HG03575 (cell line): ENCODE measurements at regions not wholly inside any gene's neighbourhood (a gene's known extent, or its start where the extent isn't known, plus 50 kb on each side); places are given as distances from the start of the nearest gene placed in this dataset.

Experiments used
- ATAC-seq: cut with Tn5 transposase; IDR thresholded peaks from one replicate; pipeline ENCODE4 v1.9.1; 2021; ENCODE audit not compliant: unreplicated experiment, insufficient number of reproducible peaks, low FRiP score; ENCODE audit errors: extremely low read depth

DNA sequence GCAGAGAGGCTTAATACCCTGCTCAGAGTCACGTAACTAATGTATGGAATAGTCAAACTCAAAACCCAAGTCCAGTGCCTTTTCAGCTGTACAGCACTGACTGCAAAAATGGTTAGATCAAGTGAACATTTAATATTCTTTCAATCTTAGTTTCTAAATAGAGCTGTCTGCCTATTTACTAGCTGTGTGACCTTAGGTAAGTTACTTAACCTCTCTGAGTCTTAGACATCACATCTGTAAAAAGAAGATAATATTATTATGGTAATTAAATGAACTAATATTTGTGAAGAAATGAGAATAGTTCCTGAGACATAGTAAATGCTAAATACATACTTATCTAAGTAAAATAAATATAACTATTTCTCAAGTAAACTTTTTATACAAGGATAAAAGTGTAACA lies 235.5 kb downstream of the SAMD5 start:
- no peak for ATAC-seq

DNA sequence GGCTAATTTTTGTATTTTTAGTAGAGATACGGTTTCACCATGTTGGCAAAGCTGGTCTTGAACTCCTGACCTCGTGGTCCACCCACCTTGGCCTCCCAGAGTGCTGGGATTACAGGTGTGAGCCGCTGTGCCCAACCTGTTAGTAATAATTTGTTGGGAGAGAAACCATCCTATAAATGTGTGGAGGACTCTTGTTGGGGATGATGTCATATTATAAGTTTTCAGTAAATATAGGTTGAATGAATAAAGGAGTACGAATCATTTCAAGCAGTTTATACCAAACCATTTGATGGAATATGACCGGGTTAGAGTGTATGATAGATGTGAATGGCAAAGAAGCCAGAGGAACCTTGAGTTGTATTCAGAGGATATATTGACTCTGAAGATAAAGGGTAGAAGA lies 240.8 kb downstream of the SAMD5 start:
- no peak for ATAC-seq

DNA sequence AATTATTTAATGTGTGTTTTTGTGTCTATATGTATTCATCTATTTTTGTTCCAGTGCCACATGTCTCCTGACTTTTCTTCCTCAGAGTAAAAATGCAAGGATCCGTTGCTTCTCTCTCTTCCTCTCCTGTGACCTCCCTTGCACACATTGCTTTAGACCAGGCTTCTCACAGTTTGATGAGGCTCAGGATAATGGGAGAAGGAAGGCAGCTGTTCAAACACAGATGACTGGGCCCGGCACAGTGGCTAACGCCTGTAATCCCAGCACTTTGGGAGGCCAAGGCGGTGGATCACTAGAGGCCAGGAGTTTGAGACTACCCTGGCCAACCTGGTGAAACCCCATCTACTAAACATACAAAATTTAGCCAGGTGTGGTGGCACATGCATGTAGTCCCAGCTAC lies 241.9 kb downstream of the SAMD5 start:
- ATAC-seq: no peak

DNA sequence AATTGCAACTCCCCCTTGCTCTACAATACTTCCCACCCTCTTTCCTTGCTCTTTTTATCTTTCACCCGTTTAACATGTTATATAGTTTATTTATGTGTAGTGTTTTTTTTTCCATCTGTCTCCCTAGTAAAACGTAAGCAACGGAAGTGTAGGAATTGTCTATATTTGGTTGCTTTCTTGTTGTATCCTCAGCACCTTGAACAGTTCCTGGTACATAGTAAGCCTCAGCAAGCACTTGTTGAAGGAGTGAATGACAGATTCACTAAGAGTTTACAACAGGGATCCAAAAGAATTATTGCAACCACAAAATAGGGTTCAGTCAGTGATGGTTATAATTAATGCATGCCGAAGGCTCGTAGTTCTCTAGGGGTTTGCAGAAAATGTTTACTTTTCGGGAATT lies 242.7 kb downstream of the SAMD5 start:
- no peak for ATAC-seq

DNA sequence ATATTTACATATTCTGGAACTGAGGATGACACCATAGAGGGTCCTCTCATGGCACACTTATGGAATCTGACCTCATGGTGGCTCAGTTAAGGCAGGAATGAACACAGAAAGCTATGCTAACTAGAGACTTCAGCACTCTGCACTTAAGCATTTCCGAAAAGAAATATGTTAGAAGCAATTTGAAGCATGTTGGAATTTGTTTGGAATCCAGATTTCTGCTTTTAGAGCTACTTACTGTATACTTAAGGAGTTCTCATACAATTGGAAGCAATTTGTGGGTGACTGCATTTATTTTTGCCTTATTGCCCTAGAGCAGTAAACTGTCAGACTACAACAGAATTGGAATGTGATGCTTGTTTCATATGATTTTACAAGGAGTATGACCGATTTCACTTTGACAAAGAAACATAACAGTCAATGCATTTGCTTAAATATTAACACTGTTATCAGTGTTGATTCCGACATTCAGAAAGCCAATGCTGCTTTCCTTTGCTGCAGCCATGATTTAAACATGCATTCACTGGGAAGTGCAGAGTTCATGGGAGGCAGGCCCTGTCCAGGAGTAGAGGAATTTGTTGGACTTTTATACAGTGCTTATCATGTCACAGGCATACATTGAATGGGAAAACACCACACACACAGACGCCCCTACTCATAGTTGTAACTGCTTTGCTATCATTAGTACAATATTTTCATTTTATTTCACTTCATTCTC lies 244.4 kb downstream of the SAMD5 start:
- ATAC-seq: no peak

DNA sequence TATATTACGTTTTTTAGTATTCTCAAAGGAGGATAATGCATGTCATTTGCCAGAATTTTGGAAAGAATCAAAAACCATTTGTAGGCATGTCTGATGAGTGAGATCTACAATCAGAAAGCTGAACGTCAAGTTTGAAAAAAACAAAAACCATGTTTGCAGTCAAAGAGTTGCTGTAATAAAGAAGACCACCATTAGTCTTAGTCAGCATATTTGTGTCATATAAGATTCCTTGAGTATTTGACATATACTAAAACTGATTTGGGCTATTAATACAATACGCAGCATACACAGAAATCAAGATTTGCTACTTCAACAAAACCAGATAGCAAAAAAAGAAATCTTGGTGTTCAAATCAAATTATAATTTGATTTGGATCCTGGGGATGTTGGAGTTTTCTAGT lies 247.5 kb downstream of the SAMD5 start:
- ATAC-seq: no peak

DNA sequence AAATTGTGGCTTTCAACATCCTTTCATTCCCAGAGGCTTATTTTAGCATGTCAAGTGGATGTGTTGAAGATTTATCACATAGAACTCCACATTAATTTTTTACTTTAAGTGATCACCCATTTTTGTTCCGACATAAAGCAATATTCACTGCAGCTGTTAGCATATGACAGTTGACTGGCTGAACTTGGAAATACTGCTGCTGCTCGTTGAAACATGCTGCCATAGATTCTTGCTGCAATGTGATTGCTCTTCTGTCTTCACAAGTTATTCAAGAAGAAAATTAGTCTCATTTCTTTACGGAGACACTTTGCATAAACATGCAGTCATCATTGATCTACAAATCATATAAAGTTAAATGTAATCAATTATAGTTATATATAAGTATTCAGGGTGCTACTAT lies 248.4 kb downstream of the SAMD5 start:
- no peak for ATAC-seq

DNA sequence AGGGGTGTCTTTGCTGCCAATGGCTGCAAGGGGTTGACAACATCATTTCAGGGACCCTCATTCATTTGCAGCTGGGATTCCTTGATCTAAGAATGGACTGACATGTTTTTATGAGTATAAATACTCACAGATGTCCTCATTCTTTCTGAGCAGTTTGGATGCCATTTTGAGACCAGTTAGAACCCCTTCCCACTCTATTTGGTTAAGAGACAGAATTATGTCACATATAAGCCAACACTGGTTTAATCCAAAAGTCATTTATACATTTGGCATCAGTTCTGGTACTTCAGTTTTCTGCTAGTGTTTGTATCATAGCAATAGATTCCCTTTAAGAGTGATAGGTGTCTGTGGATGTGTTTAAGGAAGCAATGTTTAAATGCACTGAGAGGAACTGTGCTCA lies 248.8 kb downstream of the SAMD5 start:
- no peak for ATAC-seq

DNA sequence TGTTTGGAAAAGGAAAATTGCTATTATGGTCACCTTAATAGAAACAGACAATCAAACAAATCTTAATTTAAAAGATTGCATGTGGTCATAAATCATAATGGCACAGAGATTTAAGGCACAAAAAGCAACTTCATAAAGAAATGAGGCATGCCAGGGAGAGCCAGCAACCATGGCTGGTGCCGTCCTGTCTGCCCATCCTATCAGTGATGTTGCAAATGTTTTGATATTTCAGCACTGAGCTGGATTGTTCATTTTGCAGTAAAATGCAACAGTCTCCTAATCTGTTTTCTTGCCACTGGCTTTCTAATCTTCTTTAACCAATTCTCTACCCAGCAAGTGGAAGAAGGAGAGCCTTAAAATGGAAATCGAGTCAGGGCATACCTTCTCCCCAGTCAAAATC lies 249.8 kb downstream of the SAMD5 start:
- no peak for ATAC-seq

DNA sequence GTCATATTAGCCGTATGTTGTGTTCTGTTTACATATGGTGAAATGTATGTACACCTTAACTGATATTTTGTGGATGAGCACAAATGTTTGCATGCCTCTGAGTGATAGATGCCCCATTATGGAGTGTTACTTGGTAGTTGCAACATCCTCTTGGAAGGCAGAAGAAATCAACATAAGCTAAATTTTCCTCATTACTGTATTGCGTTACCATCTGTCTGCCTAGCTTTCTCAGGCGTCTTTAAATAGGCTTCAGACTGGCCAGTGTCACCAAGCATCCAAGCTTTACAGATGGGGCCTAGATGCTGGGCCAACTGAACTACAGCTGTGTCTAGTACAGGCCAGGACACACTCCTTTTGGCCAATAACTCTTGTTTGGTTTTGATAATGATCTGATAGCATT lies 250.6 kb downstream of the SAMD5 start:
- no peak for ATAC-seq

DNA sequence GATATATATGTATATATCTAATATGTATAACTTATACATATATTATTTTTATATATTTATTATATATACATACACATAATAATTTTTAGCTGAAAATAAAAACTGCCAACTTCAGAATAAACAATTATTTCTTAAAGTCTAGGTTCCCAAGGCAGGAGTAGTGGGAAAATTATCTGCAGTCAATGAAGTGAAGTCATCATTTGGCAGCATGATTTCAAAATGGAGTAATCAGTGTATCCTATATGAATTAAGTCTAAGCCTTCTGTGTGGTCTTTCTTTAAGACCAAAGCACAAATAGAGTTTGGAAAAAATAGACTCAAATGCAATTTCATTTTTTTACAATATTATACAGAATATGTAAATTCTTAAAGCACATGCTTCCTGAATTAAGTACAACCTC lies 251.0 kb downstream of the SAMD5 start:
- ATAC-seq: no peak

DNA sequence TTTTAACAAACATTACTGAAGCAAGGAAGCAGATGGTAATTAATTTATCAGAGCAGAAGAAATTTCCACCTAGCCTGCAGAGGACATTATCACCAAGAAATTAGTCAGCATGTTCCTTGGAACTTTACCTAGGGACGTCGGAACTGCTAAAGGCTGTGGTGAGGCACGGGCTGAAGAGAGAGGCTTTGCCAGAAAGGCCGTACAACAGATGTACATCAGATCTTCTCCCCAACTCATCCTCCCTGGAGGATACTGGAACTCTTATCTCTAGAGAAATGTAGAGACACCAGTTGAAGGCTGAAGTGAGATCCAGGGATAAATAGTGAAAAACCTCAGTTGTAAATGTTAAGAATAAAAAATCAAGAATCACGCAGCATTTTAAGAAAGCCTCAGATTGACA lies 257.1 kb downstream of the SAMD5 start:
- ATAC-seq: no peak

DNA sequence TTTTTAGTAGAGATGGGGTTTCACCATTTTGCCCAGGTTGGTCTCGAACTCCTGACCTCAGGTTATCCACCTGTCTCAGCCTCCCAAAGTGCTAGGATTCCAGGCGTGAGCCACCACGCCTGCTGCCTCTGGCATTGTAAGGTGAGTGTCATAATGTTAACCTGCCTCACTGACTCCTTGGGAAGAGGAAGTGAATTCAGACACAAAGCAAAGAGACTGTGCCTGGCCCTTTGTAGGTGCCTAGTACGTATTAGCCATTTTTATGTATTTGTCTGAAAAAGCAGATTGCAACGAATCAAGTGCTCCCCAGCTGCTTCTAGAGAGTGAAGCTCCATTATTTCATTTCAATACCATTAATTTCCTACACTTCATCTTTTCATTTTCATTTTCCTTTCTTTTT lies 260.5 kb downstream of the SAMD5 start:
- ATAC-seq: no peak

DNA sequence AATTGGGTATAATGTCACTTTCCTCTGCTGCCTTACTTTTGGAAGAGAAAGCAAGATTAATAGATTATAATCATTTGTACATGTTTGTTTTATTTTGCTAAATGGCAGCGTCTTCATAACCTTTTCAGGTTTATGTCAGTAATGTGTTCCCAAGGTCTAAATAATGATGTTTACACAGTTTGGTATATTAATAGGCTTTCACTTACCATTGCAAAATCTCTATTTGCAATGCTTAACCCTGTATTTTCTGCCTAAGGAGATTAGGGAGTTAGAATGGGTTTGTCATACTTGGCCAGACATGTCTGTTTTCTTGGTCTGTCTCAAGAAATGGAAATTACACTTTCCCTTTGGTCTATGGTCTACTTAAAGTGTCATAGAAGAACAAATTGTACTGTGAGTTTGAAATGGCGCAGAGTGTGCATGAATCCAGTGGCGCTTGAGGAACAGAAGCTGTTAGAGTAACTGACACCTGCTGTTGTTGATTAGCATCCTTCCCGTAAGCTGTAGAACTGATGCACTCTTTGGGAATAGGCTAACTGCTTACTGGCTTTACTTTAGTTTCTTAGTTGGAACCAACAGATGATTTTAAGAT lies 261.1 kb downstream of the SAMD5 start:
- ATAC-seq: no peak

DNA sequence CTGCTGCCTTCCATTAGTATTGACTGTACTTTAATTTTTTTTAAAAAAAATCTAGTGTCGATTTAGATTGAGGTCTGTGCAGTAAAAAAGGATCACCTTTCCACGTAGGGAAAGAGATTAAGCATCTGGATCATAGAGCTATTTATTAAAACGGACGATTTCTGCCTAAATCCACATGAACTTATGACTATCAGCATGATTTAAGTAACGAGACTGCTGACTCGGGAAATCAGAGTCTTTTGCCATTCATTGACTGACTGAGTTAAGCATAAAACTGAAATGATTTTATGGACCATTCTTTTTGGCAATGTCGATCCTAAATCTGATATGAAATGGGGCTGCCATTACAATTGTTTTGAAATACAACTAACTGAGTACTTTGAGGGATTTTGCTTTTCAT lies 261.7 kb downstream of the SAMD5 start:
- ATAC-seq: no peak

DNA sequence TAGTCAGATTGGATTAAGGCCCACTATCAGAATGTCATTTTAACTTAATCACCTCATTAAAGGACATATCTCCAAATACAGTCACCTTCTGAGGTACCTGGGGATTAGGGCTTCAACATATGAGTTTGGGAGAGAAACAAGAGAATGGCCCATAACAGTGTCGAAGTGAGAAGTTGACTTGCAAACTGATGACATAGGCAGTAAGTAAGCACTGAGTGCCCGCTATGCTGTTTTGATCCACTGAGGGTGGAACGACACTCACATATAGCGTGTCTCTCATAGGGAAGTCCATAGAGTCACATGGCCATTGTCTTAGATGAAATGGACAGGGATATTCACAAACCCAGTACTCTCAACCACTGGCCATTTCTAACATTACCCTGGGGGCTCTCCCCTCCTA lies 264.2 kb downstream of the SAMD5 start:
- no peak for ATAC-seq

DNA sequence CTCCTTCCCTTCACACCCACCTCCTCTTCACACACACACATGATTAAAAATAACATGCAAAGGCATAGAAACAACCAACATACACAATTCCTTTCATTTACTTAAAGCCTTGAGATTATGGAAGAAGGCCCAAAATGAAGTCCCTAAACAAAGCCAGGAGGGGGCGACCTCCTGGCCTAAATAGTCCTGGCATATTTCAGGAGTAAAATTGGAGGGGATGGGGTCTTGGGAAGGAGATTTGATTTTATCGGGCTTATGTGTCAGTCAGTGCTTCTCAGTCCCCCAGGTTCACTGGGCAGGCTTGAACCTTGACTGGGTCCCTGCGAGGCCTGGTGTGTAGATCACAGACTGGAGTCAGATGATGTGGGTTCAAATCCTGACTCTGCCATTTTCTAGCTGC lies 266.4 kb downstream of the SAMD5 start:
- ATAC-seq: no peak

DNA sequence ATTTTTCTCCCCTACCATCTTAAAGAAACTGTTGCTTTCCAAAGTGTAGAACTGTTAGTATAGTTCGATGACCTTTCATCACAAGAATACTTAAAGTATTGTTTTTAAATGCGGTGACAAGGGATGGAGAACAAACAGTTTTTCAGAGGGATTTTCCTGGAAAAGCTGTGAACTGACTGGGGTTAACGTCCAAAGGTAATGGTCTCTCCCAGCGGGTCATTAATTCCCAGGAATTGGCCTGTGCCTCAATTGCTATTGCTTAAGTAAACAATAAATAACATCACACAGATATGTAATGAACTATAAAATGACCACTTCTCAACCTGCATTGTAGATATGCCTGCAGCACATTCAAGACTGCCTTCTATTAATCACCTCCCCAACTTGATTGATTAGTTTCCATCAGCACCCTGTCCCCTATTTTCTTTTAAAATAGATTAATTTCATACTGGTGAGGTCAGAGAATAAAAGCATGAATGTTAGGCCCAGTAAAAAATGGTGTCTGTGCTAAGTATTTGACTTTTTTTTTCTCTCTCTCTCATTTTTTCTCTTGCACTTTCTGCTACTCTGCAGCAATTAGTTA lies 268.2 kb downstream of the SAMD5 start:
- ATAC-seq: no peak

DNA sequence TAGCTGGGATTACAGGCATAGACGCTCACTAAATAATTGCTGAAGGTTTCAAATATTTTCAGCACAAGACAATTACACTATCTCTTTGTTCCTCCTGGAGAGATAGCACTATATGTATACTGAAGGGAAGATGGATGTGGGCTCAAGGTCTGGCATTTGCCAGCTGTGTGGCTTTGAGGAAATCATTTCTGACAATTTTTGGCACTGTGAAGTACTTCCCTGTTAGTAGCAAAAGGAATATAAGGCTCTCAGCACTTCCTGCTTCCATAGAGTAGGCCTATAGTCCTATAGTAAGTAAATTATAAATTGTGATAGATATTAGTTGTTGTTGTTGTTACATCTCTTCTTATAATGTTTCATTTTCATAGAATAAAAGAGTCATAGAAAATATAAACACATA lies 271.1 kb downstream of the SAMD5 start:
- no peak for ATAC-seq

DNA sequence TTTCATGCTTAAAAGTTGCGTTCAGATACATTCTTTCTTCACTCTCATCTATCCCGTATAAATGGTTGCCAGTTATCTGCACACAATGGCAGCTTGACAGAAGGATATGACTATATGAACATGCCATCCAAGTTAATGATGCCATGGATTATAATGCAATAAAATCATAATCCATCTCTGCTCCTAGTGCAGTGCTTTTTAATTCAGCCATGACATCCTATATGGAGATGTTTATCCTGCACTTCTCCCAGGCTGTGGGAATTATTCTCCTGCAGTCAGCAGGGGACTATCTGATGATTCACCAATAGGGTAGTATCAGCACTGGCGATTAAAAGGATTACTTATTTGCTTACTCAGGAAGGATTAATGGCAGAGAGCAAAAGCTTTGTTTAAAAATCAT lies 273.8 kb downstream of the SAMD5 start:
- no peak for ATAC-seq

DNA sequence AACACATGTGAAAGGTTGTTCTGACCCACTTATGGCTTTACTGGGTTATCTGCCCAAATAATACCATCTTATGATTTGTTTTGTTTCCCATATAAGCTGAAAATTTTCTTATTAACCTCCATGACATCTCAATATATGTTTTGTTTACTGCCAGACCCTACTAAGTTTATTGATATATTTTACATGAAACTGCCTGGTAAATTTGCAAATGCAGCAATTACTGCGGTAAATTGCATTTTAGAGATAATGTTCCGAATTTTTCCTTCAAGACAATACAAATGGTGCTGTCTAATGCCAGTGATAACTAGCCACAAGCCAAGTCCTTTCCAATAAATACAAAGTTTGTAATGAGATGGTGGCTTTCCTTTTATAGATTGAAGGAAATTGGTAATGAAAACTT lies 275.9 kb downstream of the SAMD5 start:
- ATAC-seq: no peak
